Fibroblast of mammary gland (primary cell): ENCODE measurements at regions not wholly inside any gene's neighbourhood (a gene's known extent, or its start where the extent isn't known, plus 50 kb on each side); places are given as distances from the start of the nearest gene placed in this dataset.

ENCODE experiments used
- DNase-seq: peaks from one replicate; pipeline ENCODE4 v3.0.0-alpha.2; 2010; ENCODE audit warnings: low read depth
- H3K4me3 ChIP-seq: 2 replicates; pipeline ENCODE4 v1.5.1; 2011; ENCODE audit warnings: low read depth, mild to moderate bottlenecking, low read length, moderate library complexity; ENCODE audit not compliant: control insufficient read depth
- TF ChIP-seq, protein P1 (sequence below): conservative IDR thresholded peaks from 2 replicates; pipeline ENCODE4 v1.5.1; 2011; ENCODE audit warnings: low read depth, low read length, inconsistent platforms; ENCODE audit not compliant: control insufficient read depth, insufficient read depth

DNA sequence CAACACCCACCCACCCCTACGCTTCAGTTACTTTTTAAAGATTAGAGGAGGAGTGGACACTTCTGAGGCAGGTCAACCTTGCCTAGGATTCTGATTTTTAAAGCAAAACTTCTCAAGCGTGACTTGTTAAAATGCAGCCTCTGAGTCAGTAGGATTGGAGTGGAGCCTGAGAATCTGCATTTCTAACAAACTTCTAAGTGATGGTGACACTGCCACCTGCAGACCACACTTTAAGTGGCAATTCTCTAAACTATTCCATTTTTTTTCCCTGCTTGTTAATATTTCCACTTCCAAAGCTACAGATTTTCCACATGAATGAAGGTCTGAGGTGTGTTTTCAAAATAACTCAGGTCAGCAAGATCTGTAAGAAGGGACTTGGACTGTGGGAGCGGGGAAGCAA is 171.1 kb upstream of the CCDC150 start:
- no peak overlapping the region for H3K4me3 ChIP-seq
- TF ChIP-seq, protein P1, sequence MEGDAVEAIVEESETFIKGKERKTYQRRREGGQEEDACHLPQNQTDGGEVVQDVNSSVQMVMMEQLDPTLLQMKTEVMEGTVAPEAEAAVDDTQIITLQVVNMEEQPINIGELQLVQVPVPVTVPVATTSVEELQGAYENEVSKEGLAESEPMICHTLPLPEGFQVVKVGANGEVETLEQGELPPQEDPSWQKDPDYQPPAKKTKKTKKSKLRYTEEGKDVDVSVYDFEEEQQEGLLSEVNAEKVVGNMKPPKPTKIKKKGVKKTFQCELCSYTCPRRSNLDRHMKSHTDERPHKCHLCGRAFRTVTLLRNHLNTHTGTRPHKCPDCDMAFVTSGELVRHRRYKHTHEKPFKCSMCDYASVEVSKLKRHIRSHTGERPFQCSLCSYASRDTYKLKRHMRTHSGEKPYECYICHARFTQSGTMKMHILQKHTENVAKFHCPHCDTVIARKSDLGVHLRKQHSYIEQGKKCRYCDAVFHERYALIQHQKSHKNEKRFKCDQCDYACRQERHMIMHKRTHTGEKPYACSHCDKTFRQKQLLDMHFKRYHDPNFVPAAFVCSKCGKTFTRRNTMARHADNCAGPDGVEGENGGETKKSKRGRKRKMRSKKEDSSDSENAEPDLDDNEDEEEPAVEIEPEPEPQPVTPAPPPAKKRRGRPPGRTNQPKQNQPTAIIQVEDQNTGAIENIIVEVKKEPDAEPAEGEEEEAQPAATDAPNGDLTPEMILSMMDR: no peak
- no peak for DNase-seq

DNA sequence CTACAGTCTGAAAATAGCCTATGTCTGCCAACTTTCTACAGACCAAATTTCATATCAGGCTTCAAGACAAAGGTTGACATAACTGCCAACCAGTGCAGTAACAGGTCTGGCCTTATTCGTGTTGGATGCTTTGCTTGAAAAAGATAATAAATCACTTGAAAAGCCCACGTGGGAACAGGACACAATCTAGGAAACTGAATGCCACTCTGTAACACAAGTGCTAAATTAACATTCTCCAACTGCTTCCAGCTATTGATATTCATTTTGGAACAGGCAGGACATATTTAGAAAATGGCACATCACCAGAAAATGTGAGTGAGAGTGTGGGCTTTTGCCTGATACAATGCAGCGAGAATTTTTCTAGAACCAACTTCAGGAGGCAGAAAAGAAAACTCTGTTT is 165.9 kb upstream of the CCDC150 start:
- H3K4me3 ChIP-seq: no peak overlapping the region
- no peak for DNase-seq
- TF ChIP-seq, protein P1: no peak

DNA sequence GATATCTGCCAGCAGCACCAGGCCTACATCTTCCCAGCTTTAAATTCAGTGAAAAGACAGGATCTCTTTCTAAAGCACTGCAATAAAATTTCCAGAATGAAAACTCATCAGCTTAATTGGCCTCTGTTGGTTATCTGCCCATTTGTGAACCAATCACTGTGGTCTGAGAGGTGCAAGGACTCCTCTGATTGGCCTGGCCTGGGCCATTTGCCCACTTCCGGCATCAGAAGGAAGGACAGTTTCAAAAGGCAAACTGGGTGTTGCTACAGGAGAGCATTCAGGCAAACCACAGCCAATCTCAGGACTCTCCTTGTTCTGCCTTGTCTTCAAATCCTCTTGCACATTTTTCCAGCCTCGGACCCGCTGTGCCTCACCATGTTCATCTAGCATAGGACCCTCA is 163.9 kb upstream of the CCDC150 start:
- TF ChIP-seq, protein P1: no peak
- no peak overlapping the region for H3K4me3 ChIP-seq

DNA sequence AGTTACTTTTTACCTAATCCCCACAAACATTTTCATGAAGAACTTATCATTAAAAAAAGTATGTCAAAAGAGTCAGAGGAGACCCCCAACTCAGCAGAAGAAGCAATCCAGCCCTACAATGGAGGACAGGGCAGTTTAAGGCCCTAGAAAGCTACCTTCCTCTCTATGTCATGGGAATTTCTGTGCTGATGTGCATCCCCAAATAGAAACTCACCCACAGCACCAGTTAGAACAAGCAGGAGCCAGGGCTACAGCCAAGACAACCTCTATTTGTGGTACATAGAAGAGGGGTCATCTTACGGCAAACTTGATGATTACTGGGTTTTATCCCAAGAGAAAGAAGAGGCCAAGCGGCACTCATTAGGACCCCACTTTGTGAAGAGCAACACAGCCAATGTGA is 160.9 kb upstream of the CCDC150 start:
- DNase-seq: no peak
- no peak overlapping the region for H3K4me3 ChIP-seq
- TF ChIP-seq, protein P1: no peak

More for the DNA sequence above, 163.9 kb upstream of the CCDC150 start:
- DNase-seq: no peak

DNA sequence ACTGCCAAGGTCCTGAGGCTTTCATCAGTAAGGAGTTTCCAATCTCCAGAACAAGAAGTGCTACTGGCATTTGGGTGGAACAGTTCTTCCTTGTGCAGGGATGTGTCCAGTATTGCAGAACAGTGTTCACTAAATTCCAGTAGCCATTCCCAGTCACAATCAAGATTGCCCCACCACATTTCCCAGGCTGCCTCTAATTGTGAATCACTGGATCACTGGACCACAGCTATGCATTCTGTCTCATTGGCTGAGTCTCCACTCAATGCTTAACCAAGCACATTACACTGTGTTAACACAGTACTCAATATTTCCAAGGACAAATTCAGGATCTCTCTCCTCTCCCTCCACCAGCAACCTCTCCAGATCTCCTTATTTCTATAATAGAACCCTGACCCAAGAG is 160.2 kb upstream of the CCDC150 start:
- DNase-seq: peak; percentile 89
- H3K4me3 ChIP-seq: no peak overlapping the region
- TF ChIP-seq, protein P1: no peak

DNA sequence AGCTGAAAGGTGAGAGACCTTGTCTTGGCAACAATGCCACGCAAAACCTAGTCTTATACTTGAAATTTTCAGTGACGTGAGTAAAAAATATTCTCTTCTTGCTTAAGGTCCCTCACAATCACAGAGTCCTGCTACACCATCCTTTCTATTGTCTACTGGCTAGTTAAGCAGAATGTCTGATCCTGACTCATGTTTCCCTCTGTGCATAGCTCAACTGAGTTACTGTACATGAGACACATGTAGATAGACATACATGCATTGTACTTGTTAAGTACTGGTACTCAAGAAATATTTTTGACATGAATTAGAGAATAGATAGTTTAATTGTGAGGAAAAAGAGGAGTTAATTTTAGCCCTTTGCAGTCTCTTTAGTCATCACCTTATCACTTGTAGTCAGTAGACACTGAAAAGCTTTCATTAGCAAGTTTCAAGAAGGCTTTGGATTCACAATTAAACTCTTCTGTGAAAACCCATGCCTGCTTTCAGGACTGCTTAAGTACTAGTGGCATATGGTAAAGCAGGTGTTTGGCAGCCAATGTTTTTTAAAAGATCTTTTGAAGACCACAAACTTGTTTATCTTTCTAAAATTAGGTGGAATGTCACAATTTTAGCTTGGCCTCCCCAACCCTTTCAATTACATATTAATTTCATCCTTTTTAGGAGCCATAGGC is 158.7 kb upstream of the CCDC150 start:
- DNase-seq: peak; percentile 45
- no peak overlapping the region for H3K4me3 ChIP-seq
- TF ChIP-seq, protein P1: no peak

DNA sequence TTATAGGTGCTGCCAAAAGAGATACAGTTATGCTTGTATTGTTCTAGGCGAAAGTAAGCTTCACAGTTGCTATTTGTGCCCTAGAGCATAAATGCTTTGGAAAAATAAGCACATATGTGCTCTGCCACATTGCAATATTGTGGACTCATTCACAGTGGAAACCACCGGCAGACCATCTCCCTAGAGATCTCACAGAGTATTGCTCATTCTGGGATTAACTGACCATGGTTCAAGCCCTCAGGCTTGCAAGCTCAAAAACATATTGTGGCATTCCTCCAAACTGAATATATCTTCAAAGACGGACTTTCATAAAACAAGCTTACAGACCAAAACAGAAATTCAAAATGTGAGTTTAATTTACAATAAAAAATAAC is 158.2 kb upstream of the CCDC150 start:
- no peak overlapping the region for H3K4me3 ChIP-seq
- TF ChIP-seq, protein P1: no peak
- DNase-seq: peak; percentile 91
